Renal pelvis (tissue), 1 donor: ENCODE measurements at regions not wholly inside any gene's neighbourhood (a gene's known extent, or its start where the extent isn't known, plus 50 kb on each side); places are given as distances from the start of the nearest gene placed in this dataset.
A peak's percentile ranks its signal among the peaks of the same experiment; 100 is the strongest.
"Not testable (repeated sequence)": the region's sequence is repeated elsewhere in the genome, so short reads cannot be mapped to it uniquely, and the experiment has no call there.

Source experiments
- DNase-seq: peaks from one replicate; pipeline ENCODE4 v3.0.0-alpha.2; 2013

- DNase-seq = no peak
Measured at GRCh38 chr11:82536706-82537105, 197.0 kb downstream of the FAM181B start.

GRCh38 chr11:82533628-82534327, 199.9 kb downstream of the FAM181B start:
- DNase-seq = no peak

GRCh38 chr11:82529936-82530335, 203.7 kb downstream of the FAM181B start:
- DNase-seq = no peak

GRCh38 chr11:82527081-82527584, 206.5 kb downstream of the FAM181B start:
- DNase-seq = no peak

GRCh38 chr11:82523141-82523540, 210.5 kb downstream of the FAM181B start:
- no peak for DNase-seq

GRCh38 chr11:82521427-82521826, 212.2 kb downstream of the FAM181B start:
- DNase-seq = no peak

- no peak for DNase-seq
Measured at GRCh38 chr11:82507288-82507687, 226.4 kb downstream of the FAM181B start.

GRCh38 chr11:82505379-82505778, 228.3 kb downstream of the FAM181B start:
- no peak for DNase-seq

GRCh38 chr11:82501174-82501573, 232.5 kb downstream of the FAM181B start:
- not testable (repeated sequence) for DNase-seq

GRCh38 chr11:82494988-82495432, 238.7 kb downstream of the FAM181B start:
- peak; percentile 15 for DNase-seq

- DNase-seq = no peak
Measured at GRCh38 chr11:82474876-82475275, 258.8 kb downstream of the FAM181B start.

GRCh38 chr11:82465481-82465880, 268.2 kb downstream of the FAM181B start:
- DNase-seq = no peak

- no peak for DNase-seq
Measured at GRCh38 chr11:82462608-82463242, 270.9 kb downstream of the FAM181B start.

- peak; percentile 15 for DNase-seq
Measured at GRCh38 chr11:82458761-82459160, 274.9 kb downstream of the FAM181B start.

- DNase-seq = no peak
Measured at GRCh38 chr11:82458147-82458546, 275.5 kb downstream of the FAM181B start.

- no peak for DNase-seq
Measured at GRCh38 chr11:82450996-82451395, 282.7 kb downstream of the FAM181B start.

- DNase-seq = no peak
Measured at GRCh38 chr11:82406611-82407010, 327.1 kb downstream of the FAM181B start.

- no peak for DNase-seq
Measured at GRCh38 chr11:82405421-82405820, 328.2 kb downstream of the FAM181B start.

GRCh38 chr11:82404981-82405380, 328.7 kb downstream of the FAM181B start:
- DNase-seq = no peak

GRCh38 chr11:82403640-82404305, 329.9 kb downstream of the FAM181B start:
- no peak for DNase-seq

GRCh38 chr11:82398300-82398815, 335.3 kb downstream of the FAM181B start:
- DNase-seq = no peak

GRCh38 chr11:82396639-82397038, 337.0 kb downstream of the FAM181B start:
- not testable (repeated sequence) for DNase-seq

GRCh38 chr11:82384308-82384707, 349.4 kb downstream of the FAM181B start:
- no peak for DNase-seq
